ENCODE measurements at regions not wholly inside any gene's neighbourhood (a gene's known extent, or its start where the extent isn't known, plus 50 kb on each side); places are given as distances from the start of the nearest gene placed in this dataset.

- H3K4me3 ChIP-seq (ENCODE audit: low read depth in 1 of 2, low read length in 1 of 2): no peak overlapping the region
- H3K4me1 ChIP-seq (ENCODE audit: control insufficient read depth in 1 of 2, insufficient read depth in 1 of 2, low read depth in 1 of 2, low read length in 1 of 2): no peaks in the 10 kb centered on the region
- H3K27me3 ChIP-seq: no peaks in the 10 kb centered on the region
- no peaks in the 10 kb centered on the region for H3K9me3 ChIP-seq
- TF ChIP-seq CTCF (IDR thresholded peaks at IDR 0.05): no peak
- H3K36me3 ChIP-seq: no peaks in the 10 kb centered on the region
- no peak overlapping the region for H3K27ac ChIP-seq
Observed at GRCh38 chr17:71085238-71086033, 916.1 kb downstream of the KCNJ2 start.

GRCh38 chr17:71089431-71089830 lies 920.1 kb downstream of the KCNJ2 start:
- Histone ChIP-seq H3K4me1 (ENCODE audit: control insufficient read depth in 1 of 2, insufficient read depth in 1 of 2, low read depth in 1 of 2, low read length in 1 of 2) (no peaks in the 10 kb centered on the region), H3K36me3 (no peaks in the 10 kb centered on the region), H3K4me3 (ENCODE audit: low read depth in 1 of 2, low read length in 1 of 2) (no peak overlapping the region), H3K27me3 (no peaks in the 10 kb centered on the region), H3K9me3 (no peaks in the 10 kb centered on the region), H3K27ac (no peak overlapping the region)
- no peak for TF ChIP-seq CTCF (IDR thresholded peaks at IDR 0.05)

- Histone ChIP-seq H3K27ac (no peak overlapping the region), H3K9me3 (no peaks in the 10 kb centered on the region), H3K36me3 (no peaks in the 10 kb centered on the region), H3K4me3 (ENCODE audit: low read depth in 1 of 2, low read length in 1 of 2) (no peak overlapping the region), H3K27me3 (no peaks in the 10 kb centered on the region), H3K4me1 (ENCODE audit: control insufficient read depth in 1 of 2, insufficient read depth in 1 of 2, low read depth in 1 of 2, low read length in 1 of 2) (no peaks in the 10 kb centered on the region)
- TF ChIP-seq CTCF (IDR thresholded peaks at IDR 0.05): no peak
Observed at GRCh38 chr17:71098071-71098470, 928.7 kb downstream of the KCNJ2 start.

- Histone ChIP-seq H3K4me3 (ENCODE audit: low read depth in 1 of 2, low read length in 1 of 2) (no peak overlapping the region), H3K27ac (no peak overlapping the region), H3K4me1 (ENCODE audit: control insufficient read depth in 1 of 2, insufficient read depth in 1 of 2, low read depth in 1 of 2, low read length in 1 of 2) (no peaks in the 10 kb centered on the region), H3K9me3 (no peaks in the 10 kb centered on the region), H3K36me3 (no peaks in the 10 kb centered on the region), H3K27me3 (no peaks in the 10 kb centered on the region)
- TF ChIP-seq CTCF (IDR thresholded peaks at IDR 0.05): no peak
Observed at GRCh38 chr17:71099003-71099714, 929.8 kb downstream of the KCNJ2 start.

GRCh38 chr17:71102777-71103176 lies 933.4 kb downstream of the KCNJ2 start:
- no peaks in the 10 kb centered on the region for H3K9me3 ChIP-seq
- H3K27ac ChIP-seq: no peak overlapping the region
- no peaks in the 10 kb centered on the region for H3K4me1 ChIP-seq (ENCODE audit: control insufficient read depth in 1 of 2, insufficient read depth in 1 of 2, low read depth in 1 of 2, low read length in 1 of 2)
- no peaks in the 10 kb centered on the region for H3K27me3 ChIP-seq
- no peaks in the 10 kb centered on the region for H3K36me3 ChIP-seq
- H3K4me3 ChIP-seq (ENCODE audit: low read depth in 1 of 2, low read length in 1 of 2): no peak overlapping the region
- no peak for TF ChIP-seq CTCF (IDR thresholded peaks at IDR 0.05)
